ENCODE measurements at regions not wholly inside any gene's neighbourhood (a gene's known extent, or its start where the extent isn't known, plus 50 kb on each side); places are given as distances from the start of the nearest gene placed in this dataset.

DNA sequence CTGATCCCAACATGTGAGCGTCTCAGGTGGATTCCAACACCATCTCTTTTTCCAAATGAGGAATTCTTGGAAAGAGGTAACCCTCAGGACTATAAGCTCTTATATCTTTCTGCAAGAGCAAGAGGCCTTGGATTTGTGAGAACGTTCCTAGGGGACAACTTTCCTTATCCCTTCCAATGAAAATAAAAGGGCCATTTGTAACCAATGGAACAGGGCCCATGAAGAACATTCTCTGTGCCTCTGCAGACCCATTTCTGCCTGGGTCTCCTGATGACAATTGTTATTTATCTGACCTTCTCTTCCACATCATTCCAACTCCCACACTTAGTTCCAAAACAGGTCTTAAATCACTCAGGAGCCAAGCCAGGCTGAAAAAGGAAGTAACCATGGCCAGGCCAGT is 202.6 kb downstream of the ZNF462 start:
- TF ChIP-seq GATA3 (IDR thresholded peaks at IDR 0.05; ENCODE audit: low read depth, low read length) (no peak), GATA2 (IDR thresholded peaks at IDR 0.05; ENCODE audit: low read depth, low read length) (no peak)
